C4-2B (cell line): ENCODE measurements at regions not wholly inside any gene's neighbourhood (a gene's known extent, or its start where the extent isn't known, plus 50 kb on each side); places are given as distances from the start of the nearest gene placed in this dataset.

Experiments
- H3K27ac ChIP-seq: fragments of 450-650 bp; 2 replicates; pipeline ENCODE4 v1.5.1; 2017
- ZFX ChIP-seq: fragments of 450-650 bp; IDR thresholded peaks from 2 replicates; pipeline ENCODE4 v1.6.1; 2017
- TF ChIP-seq, protein P1 (sequence below): fragments of 450-650 bp; conservative IDR thresholded peaks from 2 replicates; pipeline ENCODE4 v1.5.1; 2017; ENCODE audit warnings: mild to moderate bottlenecking

DNA sequence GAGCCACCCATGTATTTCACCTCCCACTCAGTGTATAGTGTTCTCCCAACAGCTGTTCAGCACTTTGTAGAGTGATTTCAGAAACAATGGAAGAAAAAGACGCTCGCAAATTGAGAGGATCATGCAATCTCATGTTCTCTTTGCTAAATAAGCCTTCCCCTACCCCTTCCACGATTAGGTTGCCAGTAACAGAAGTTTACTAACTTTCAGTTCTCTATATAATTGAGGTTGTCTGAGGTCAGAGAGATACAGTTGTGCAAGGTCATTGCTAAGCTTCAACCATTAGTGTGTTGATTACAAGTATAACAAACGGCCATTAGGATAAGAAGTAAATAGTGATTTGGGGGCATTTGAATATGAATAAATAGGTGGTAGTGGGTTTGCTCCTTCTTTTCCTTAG lies 99.6 kb downstream of the TUSC7 start:
- TF ChIP-seq, protein P1, sequence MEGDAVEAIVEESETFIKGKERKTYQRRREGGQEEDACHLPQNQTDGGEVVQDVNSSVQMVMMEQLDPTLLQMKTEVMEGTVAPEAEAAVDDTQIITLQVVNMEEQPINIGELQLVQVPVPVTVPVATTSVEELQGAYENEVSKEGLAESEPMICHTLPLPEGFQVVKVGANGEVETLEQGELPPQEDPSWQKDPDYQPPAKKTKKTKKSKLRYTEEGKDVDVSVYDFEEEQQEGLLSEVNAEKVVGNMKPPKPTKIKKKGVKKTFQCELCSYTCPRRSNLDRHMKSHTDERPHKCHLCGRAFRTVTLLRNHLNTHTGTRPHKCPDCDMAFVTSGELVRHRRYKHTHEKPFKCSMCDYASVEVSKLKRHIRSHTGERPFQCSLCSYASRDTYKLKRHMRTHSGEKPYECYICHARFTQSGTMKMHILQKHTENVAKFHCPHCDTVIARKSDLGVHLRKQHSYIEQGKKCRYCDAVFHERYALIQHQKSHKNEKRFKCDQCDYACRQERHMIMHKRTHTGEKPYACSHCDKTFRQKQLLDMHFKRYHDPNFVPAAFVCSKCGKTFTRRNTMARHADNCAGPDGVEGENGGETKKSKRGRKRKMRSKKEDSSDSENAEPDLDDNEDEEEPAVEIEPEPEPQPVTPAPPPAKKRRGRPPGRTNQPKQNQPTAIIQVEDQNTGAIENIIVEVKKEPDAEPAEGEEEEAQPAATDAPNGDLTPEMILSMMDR: no peak
- TF ChIP-seq ZFX: no peak

DNA sequence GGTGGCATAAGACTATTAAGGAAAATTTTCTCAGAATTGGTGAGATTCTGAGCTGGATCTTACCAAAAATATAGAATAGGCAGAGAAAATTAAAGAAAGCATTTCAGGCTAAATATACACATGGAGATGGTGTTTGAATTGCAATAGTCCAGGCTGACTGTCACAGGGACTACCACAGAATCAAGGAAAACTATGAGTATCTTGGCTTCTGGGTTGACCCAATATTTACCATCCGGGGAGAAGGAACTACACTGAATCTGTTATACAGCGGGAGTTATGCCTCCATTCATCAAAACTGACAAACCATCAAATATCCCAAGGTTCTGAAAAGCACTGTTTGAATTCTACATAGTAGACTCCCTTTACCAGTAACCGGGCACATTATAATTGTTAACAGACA lies 102.2 kb downstream of the TUSC7 start:
- TF ChIP-seq ZFX: no peak
- TF ChIP-seq, protein P1: no peak
- no peak overlapping the region for H3K27ac ChIP-seq

More for the DNA sequence above, 99.6 kb downstream of the TUSC7 start:
- H3K27ac ChIP-seq: no peak overlapping the region

DNA sequence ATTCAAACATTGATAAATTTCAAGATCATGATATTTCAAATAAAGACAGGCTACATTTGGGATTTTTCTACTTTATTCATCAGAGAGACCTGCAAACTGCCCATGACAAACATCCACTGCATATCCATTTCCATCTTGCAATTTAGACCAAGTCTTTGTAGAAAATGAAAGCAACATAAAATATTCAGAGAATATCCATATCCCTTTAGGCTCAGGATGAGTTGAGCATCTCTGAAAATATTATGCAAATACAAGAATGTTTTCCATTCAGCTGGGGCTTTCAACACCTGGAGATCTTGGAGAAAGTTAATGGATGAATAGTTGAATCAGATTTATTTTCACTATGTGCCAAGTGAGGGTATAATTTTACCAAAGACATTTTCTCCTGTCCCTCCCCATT lies 103.4 kb downstream of the TUSC7 start:
- no peak overlapping the region for H3K27ac ChIP-seq
- TF ChIP-seq, protein P1: no peak
- no peak for TF ChIP-seq ZFX

DNA sequence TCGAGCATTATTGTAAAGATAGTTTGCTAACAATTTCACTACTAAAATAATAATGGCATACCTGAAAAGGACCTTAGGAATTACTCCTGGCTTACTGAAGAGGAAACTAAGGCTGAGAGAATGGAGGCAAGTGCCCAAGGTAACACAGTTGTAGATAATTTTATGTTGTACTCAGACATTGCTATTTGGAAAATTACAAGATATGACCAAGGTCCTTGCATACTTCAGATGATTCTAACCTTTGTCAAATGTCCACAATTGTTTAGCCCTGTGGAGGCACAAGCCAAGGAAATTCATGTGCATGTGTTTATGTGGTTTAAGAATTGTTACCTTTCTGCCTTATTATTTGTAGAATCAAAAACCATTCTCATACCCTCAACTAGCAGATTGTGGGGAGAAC lies 105.7 kb downstream of the TUSC7 start:
- TF ChIP-seq, protein P1: no peak
- no peak for TF ChIP-seq ZFX
- H3K27ac ChIP-seq: no peak overlapping the region

DNA sequence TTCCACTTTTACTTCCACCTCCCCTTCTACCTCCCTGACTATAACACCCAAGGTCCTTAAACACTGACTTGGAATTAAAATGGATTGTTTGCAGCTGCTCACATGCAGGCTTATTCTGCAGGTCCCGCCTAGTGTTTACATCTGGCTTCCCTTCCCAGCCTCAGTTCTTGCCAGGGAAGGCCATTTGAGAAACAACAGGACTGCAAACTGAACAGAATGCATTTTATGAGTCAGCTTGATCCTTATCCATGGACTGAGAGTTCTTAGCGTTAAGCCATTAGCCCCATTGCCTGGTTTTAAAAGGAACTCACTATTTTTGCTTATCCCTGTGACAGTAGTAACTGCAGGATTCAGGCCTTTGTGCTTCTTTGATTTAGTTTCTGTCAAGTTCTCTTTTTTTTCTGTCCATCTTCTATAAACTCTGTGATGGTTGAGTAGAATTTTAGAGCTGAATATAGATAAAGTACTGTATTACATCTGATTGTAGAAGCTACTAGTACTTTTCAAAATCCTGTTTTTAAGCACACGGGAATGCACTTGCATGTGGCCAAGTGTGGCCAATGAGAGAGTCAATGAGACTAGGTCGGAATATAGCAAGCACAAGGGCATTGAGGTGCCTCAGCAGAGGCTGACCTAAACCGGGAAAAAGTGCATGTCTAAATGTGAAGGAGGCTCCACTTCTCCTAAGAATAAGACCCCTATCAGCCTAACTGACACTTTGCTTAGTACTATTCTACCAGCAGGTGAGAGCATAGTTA lies 106.4 kb downstream of the TUSC7 start:
- no peak overlapping the region for H3K27ac ChIP-seq
- TF ChIP-seq ZFX: no peak
- TF ChIP-seq, protein P1: no peak

DNA sequence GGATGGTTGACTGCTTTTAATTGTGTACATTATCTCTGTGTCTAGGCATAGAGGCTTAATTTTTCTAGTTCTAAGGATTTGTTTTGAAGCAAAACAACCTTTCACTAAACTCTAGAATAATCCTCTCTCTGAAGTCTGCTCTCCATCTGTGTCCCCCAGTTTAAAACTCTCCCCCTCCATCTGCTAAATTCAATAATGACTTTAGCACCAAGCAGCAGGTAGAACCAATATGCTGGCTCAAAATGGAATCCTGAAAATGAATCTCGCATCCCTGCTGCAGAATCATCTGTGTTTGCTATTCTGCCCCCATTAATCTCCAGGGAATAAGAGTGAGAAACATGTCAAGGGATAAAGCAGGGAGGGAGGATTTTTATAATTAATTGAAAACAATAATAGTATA lies 111.8 kb downstream of the TUSC7 start:
- no peak overlapping the region for H3K27ac ChIP-seq
- no peak for TF ChIP-seq ZFX
- TF ChIP-seq, protein P1: no peak

DNA sequence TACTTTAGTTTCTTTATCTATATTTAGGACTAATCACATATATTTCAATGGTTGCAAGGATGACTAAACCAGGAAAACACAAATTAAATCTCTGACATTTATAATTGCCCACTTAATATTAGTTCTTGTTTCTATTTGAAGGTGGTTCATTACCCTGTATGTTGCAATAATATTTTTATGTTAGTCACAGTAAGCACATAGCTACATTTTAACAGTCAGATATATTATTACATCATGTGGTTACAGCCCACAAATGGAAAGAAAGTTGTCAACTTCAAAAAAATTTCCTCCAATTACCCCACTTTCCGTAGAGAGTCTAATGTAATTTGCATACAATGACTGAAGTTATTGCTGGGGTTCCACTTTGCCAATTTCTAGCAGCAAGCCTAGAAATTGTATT lies 114.6 kb downstream of the TUSC7 start:
- no peak for TF ChIP-seq ZFX
- TF ChIP-seq, protein P1: no peak
- no peak overlapping the region for H3K27ac ChIP-seq
